SK-N-SH treated with all-trans-retinoic acid at 6 μM for 48 hours (cell line): ENCODE measurements at regions not wholly inside any gene's neighbourhood (a gene's known extent, or its start where the extent isn't known, plus 50 kb on each side); places are given as distances from the start of the nearest gene placed in this dataset.
"Not testable (repeated sequence)": the region's sequence is repeated elsewhere in the genome, so short reads cannot be mapped to it uniquely, and the experiment has no call there.

ENCODE experiments used
- ATAC-seq: fragments of 200-7000 bp; cut with Tn5 transposase; 3 replicates; pipeline ENCODE4 v1.9.1; 2020; ENCODE audit warnings: mild to moderate bottlenecking, moderate library complexity
- PPARA ChIP-seq: fragments of 250-450 bp; sonication (Bioruptor Pico); IDR thresholded peaks from 2 replicates; pipeline ENCODE4 v1.5.0; 2020; ENCODE audit warnings: mild to moderate bottlenecking, borderline replicate concordance
- TCF4 ChIP-seq: fragments of 250-450 bp; sonication (Bioruptor Pico); IDR thresholded peaks from 2 replicates; pipeline ENCODE4 v1.8.0; 2021; ENCODE audit warnings: mild to moderate bottlenecking, moderate library complexity, borderline replicate concordance
- ZNF565 ChIP-seq: fragments of 450-650 bp; formaldehyde crosslinking; conservative IDR thresholded peaks from 2 replicates; pipeline ENCODE4 v1.5.0; 2020; ENCODE audit warnings: low read depth, mild to moderate bottlenecking, moderate library complexity
- ZNF70 ChIP-seq: fragments of 450-650 bp; formaldehyde crosslinking; IDR thresholded peaks from 2 replicates; pipeline ENCODE4 v1.5.0; 2020; ENCODE audit warnings: mild to moderate bottlenecking, moderate library complexity
- TF ChIP-seq, protein P1 (sequence below): fragments of 250-450 bp; sonication (Bioruptor Pico); IDR thresholded peaks from 2 replicates; pipeline ENCODE4 v1.5.0; 2020; ENCODE audit warnings: mild to moderate bottlenecking, moderate library complexity

GRCh38 chr16:29179401-29180205, 194.8 kb downstream of the LAT start:
- ATAC-seq: not testable (repeated sequence)
- TF ChIP-seq TCF4 (CRISPR knock-in tag): 0 out of 2 replicates have a peak, but pooled peaks have one; percentile 12

DNA sequence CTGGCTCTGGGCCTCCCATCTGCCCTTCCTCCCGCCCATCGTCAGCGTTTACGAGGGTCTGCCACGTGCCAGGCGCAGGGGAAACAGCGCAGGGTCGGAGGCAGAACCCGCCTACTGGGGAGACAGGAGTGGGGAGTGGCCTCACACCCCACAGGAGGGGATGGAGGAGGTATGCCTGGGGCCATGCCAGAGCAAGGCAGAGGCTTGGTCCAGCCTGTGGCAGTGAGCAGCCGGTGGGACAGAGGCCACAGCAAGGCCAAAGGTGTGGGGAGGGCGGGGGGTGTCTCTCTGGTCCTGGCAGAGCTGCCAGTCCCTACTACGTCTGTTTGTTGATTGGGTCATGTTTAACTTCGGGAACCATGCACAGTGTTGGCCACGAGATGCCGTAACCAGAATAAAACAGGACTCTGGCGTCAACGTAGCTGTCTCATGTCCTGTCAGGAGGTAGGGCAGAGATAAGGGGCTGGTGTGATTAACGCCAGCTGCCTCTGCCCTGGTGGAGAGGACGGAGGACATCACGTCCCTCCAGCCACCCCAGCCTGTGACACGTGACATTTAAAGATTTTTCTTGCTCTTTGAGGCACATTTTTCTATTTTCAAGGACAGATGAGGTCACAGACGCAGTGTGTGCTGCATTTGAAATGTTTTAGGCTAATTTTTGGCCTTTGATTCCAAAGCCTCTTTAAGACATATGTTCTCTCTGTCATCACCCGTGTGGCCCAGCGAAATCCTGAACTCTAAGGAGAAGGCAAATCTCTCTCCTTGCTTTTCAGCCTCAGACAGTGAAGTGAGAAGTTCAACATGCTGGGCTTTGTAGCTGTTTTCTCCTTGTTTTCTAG, 193.3 kb downstream of the LAT start:
- ATAC-seq: peak; percentile 59
- TF ChIP-seq, protein P1, sequence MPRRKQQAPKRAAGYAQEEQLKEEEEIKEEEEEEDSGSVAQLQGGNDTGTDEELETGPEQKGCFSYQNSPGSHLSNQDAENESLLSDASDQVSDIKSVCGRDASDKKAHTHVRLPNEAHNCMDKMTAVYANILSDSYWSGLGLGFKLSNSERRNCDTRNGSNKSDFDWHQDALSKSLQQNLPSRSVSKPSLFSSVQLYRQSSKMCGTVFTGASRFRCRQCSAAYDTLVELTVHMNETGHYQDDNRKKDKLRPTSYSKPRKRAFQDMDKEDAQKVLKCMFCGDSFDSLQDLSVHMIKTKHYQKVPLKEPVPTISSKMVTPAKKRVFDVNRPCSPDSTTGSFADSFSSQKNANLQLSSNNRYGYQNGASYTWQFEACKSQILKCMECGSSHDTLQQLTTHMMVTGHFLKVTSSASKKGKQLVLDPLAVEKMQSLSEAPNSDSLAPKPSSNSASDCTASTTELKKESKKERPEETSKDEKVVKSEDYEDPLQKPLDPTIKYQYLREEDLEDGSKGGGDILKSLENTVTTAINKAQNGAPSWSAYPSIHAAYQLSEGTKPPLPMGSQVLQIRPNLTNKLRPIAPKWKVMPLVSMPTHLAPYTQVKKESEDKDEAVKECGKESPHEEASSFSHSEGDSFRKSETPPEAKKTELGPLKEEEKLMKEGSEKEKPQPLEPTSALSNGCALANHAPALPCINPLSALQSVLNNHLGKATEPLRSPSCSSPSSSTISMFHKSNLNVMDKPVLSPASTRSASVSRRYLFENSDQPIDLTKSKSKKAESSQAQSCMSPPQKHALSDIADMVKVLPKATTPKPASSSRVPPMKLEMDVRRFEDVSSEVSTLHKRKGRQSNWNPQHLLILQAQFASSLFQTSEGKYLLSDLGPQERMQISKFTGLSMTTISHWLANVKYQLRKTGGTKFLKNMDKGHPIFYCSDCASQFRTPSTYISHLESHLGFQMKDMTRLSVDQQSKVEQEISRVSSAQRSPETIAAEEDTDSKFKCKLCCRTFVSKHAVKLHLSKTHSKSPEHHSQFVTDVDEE (CRISPR knock-in tag): peak; percentile 55; the same call in 1 of the 2 replicates
- TF ChIP-seq TCF4 (CRISPR knock-in tag): peak; percentile 53; the same call in 1 of the 2 replicates

DNA sequence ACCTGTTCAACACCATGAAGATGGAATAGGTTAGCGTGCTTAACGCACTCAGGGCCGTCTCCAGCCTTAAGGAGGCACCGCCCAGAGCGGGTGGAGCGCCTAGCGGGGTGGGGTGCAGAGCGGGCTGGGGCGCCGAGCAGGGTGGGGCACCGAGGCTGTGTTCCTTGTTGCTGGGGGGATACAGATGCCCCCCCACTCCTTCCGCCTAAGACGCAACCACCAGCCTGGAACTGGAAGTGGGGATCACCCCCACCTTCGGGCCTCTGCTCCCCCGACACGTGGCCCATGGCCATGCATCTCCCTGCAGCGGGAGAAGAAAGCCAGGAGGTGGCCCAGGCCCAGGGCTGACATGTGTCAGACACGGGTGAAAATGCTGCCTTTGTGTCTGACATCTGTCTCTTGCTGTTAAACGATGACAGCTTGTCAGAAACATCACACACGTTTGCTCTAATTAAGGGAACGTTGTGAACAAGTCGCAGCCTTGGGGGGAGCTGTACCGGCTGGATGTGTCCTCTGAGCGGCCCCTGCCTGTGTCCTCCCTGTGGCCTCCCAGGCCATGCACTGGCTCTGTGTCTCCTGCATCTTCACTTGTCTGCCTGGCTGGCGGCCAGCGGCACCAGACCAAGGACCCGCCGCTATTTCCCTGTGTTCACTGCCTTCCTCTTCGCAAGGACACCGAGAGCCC, 192.5 kb downstream of the LAT start:
- peak; percentile 32; the same call in 2 of the 3 replicates for ATAC-seq
- TF ChIP-seq, protein P1 (CRISPR knock-in tag): peak; percentile 97
- TF ChIP-seq ZNF565 (CRISPR knock-in tag) (0 out of 2 replicates have a peak, but pooled peaks have one; percentile 73), ZNF70 (CRISPR knock-in tag) (peak; percentile 54; the same call in 1 of the 2 replicates), TCF4 (CRISPR knock-in tag) (peak; percentile 33; the same call in 1 of the 2 replicates), PPARA (CRISPR knock-in tag) (peak; percentile 67; the same call in 1 of the 2 replicates)

GRCh38 chr16:29176822-29177202, 192.0 kb downstream of the LAT start:
- ATAC-seq: not testable (repeated sequence)

- ATAC-seq: not testable (repeated sequence)
Observed at GRCh38 chr16:29176154-29176470, 191.3 kb downstream of the LAT start.

GRCh38 chr16:29175411-29176153, 190.7 kb downstream of the LAT start:
- not testable (repeated sequence) for ATAC-seq

DNA sequence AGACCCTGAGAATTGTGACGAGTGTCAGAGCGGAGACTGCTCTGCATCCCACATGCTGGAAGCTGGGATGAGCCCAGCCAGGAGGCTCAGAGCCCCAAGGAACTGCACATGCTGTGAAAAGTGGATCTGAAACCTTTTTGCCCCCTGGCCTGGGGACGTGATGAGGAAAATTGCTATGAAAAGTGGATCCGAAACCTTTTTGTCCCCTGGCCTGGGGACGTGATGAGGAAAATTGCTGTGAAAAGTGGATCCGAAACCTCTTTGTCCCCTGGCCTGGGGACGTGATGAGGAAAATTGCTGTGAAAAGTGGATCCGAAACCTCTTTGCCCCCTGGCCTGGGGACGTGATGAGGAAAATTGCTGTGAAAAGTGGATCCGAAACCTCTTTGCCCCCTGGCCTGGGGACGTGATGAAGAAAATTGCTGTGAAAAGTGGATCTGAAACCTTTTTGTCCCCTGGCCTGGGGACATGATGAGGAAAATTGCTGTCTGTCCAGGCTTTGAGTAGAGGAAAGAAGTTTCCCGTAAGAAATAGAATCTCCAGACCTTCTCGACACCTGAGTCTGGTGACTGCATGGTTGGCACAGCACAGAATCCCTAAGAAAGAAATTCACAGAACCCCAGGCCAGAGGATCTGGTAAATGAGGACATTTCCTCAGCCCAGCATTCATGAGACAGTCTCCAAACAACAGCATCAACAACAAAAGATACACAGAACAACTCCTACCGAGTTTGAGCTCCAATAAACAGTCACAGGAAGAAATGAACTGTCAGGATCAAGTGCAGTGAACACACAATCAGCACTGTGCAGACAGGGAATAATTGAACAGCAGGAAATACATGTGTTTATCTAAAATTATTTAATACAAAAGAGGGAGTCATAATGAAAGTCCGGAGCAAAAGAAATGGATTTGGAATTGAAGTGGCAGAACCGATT, 188.8 kb downstream of the LAT start:
- ATAC-seq: not testable (repeated sequence)

- not testable (repeated sequence) for ATAC-seq
Observed at GRCh38 chr16:29172098-29172724, 187.4 kb downstream of the LAT start.

- not testable (repeated sequence) for ATAC-seq
Observed at GRCh38 chr16:29171296-29171695, 186.4 kb downstream of the LAT start.
